ENCODE measurements at regions not wholly inside any gene's neighbourhood (a gene's known extent, or its start where the extent isn't known, plus 50 kb on each side); places are given as distances from the start of the nearest gene placed in this dataset.

- TF ChIP-seq CTCF (IDR thresholded peaks at IDR 0.05) (no peak), POLR2A (IDR thresholded peaks at IDR 0.05) (no peak), EP300 (IDR thresholded peaks at IDR 0.05) (no peak)
These were observed 225.9 kb upstream of the MYO3A start for GRCh38 chr10:25707976-25708671.
